ENCODE measurements at regions not wholly inside any gene's neighbourhood (a gene's known extent, or its start where the extent isn't known, plus 50 kb on each side); places are given as distances from the start of the nearest gene placed in this dataset.

DNA sequence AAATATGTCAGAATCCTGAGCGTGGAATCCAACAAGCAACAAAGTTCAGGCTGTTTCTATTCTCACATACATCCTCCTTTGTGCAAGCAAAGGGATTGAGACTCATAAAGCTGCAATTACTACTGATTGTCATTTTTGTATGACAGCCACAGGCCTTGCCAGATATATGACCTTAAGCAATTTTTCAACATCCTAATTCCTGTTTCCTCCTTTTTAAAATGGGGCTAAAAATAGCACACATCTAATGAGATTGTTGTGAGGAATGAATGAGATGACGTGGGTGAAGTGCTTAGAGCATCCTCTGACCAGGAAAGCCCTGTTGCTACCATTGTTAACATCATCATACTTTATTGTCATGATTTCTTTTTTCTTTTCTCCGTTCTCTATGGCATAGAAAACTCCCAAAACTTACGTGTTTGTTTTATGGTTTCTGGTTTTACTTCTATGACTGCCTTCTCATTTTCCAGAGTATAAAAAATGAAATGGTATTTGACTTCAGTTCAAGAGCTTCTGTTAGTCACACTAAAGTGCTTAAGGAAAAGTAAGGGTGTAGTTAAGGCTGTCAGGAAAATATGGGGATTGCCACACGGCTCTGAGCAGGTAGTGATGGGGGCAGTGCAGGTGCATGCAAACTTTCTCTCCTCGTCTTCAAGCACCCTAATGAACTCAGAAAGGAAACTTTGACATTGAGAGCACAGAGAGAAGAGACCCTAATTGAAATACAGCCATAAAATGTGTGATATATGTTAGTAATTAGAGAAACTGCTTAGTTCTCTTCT lies 590.6 kb upstream of the NETO1 start:
- H3K9ac ChIP-seq (ENCODE audit: low read length), result no peak overlapping the region
- no peaks in the 10 kb centered on the region for H3K36me3 ChIP-seq (ENCODE audit: control insufficient read depth, low read depth, low read length)
- no peak overlapping the region for H3K27ac ChIP-seq (ENCODE audit: low read length)

DNA sequence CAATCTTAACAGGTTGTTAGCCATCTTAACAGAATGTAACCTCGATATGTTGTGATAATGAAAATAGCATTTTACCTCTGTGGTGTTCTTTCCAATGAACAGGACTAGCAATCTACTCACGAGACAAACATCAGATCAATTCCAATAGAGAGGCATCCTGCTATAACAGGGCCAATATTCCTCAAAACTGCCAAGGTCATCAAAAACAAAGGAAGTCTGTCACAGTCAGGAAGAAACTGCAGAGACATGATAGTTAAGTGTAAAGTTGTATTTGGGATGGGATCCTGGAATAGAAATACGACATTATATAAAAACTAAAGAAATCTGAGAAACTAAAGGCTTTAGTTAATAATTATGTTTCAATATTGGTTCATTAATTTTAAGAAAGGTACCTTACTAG lies 588.9 kb upstream of the NETO1 start:
- no peak overlapping the region for H3K27ac ChIP-seq (ENCODE audit: low read length)
- no peaks in the 10 kb centered on the region for H3K27me3 ChIP-seq (ENCODE audit: control insufficient read depth, insufficient read depth, low read length)
- H3K9me3 ChIP-seq (ENCODE audit: control insufficient read depth, low read depth, low read length), result no peaks in the 10 kb centered on the region
- no peak overlapping the region for H3K4me3 ChIP-seq (ENCODE audit: low read length)
- H3K4me1 ChIP-seq (ENCODE audit: control insufficient read depth, low read depth, low read length), result no peaks in the 10 kb centered on the region
- no peak overlapping the region for H3K9ac ChIP-seq (ENCODE audit: low read length)
- no peaks in the 10 kb centered on the region for H3K36me3 ChIP-seq (ENCODE audit: control insufficient read depth, low read depth, low read length)

More for the DNA sequence above, 590.6 kb upstream of the NETO1 start:
- Histone ChIP-seq H3K4me3 (ENCODE audit: low read length) (no peak overlapping the region), H3K4me1 (ENCODE audit: control insufficient read depth, low read depth, low read length) (no peaks in the 10 kb centered on the region), H3K9me3 (ENCODE audit: control insufficient read depth, low read depth, low read length) (no peaks in the 10 kb centered on the region), H3K27me3 (ENCODE audit: control insufficient read depth, insufficient read depth, low read length) (no peaks in the 10 kb centered on the region)

DNA sequence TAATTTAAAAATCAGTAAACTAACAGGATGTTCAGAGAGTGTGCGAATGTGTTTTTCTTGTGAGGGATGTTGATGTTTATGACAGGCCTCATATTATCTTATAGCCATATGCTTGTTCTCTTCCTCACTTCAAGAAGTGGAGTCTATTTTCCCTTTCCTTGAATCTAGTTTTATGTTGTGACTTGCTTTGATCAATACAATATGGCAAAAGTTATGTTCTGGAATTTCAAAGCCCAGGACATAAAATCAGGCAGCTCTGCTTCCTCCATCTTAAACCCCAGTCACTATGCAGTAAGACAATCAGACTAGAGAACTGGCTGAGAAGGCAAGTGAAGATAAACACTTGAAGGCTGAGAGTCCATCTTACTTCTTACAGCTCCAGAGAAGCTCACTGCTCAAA lies 585.1 kb upstream of the NETO1 start:
- no peaks in the 10 kb centered on the region for H3K9me3 ChIP-seq (ENCODE audit: control insufficient read depth, low read depth, low read length)
- H3K36me3 ChIP-seq (ENCODE audit: control insufficient read depth, low read depth, low read length), result no peaks in the 10 kb centered on the region
- no peak overlapping the region for H3K4me3 ChIP-seq (ENCODE audit: low read length)
- H3K4me1 ChIP-seq (ENCODE audit: control insufficient read depth, low read depth, low read length), result no peaks in the 10 kb centered on the region
- H3K9ac ChIP-seq (ENCODE audit: low read length), result no peak overlapping the region
- no peak overlapping the region for H3K27ac ChIP-seq (ENCODE audit: low read length)
- no peaks in the 10 kb centered on the region for H3K27me3 ChIP-seq (ENCODE audit: control insufficient read depth, insufficient read depth, low read length)

DNA sequence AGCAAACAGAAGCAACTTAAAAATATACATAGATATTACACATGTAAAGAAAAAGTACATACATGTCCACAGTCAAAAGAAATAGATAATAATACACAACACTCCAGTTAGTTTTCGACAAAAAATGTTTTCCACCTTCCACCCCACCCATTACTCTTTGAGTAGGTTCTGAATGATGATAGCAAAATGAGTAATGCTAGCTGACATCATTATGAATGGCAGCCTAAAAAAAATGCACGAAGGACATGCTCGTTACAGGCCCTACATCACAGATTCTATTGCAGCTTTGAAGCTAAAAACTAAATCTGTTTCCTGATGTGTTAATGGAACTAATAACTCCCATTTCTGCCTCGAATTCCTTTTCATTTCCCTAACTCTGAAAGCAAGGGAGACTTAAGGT lies 578.7 kb upstream of the NETO1 start:
- no peak overlapping the region for H3K4me3 ChIP-seq (ENCODE audit: low read length)
- H3K36me3 ChIP-seq (ENCODE audit: control insufficient read depth, low read depth, low read length), result no peaks in the 10 kb centered on the region
- no peaks in the 10 kb centered on the region for H3K4me1 ChIP-seq (ENCODE audit: control insufficient read depth, low read depth, low read length)

DNA sequence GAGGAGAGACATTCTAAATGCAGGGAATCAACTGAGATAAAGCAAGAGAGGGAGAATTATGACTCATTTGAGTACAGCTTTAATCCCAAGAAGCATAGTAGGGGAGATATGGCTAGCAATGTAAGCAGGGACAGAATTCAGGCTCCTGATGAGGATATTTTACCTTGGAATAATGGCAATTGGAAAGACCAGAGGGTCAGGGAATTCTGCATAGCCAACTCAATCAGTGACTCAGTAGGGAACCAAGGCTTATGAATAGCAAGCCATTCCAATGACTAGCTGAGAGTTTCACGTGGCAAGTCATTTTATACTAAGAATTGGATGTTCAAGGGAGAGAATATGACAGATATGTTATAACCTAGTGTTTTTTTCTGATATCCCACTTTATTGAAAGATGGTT lies 563.8 kb upstream of the NETO1 start:
- Histone ChIP-seq H3K27me3 (ENCODE audit: control insufficient read depth, insufficient read depth, low read length) (no peaks in the 10 kb centered on the region), H3K9me3 (ENCODE audit: control insufficient read depth, low read depth, low read length) (no peaks in the 10 kb centered on the region), H3K9ac (ENCODE audit: low read length) (no peak overlapping the region), H3K4me3 (ENCODE audit: low read length) (no peak overlapping the region), H3K4me1 (ENCODE audit: control insufficient read depth, low read depth, low read length) (peaks cover 9% of the 10 kb centered on the region), H3K36me3 (ENCODE audit: control insufficient read depth, low read depth, low read length) (no peaks in the 10 kb centered on the region), H3K27ac (ENCODE audit: low read length) (no peak overlapping the region)

More for the DNA sequence above, 578.7 kb upstream of the NETO1 start:
- H3K9me3 ChIP-seq (ENCODE audit: control insufficient read depth, low read depth, low read length), result no peaks in the 10 kb centered on the region
- no peak overlapping the region for H3K9ac ChIP-seq (ENCODE audit: low read length)
- no peaks in the 10 kb centered on the region for H3K27me3 ChIP-seq (ENCODE audit: control insufficient read depth, insufficient read depth, low read length)
- no peak overlapping the region for H3K27ac ChIP-seq (ENCODE audit: low read length)

DNA sequence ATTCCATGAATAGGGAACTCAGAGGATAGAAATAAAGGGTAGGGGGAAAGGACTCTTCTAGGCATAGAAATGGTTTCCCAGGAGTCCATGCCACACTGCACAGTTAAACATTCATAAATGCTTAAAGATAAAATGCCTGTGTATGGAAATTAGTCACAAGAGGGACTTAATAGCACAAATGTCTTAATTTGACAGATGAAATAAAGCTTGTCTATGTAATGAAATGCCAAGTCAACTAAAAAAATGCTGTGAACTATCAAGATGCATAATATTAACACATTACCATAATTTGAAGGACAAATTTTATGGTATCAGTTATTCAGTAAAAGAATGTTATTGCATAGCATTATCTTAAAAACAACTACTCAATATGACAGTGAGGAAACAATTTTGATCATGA lies 553.2 kb upstream of the NETO1 start:
- Histone ChIP-seq H3K4me1 (ENCODE audit: control insufficient read depth, low read depth, low read length) (no peaks in the 10 kb centered on the region), H3K27ac (ENCODE audit: low read length) (no peak overlapping the region), H3K9ac (ENCODE audit: low read length) (no peak overlapping the region), H3K27me3 (ENCODE audit: control insufficient read depth, insufficient read depth, low read length) (no peaks in the 10 kb centered on the region), H3K4me3 (ENCODE audit: low read length) (no peak overlapping the region), H3K36me3 (ENCODE audit: control insufficient read depth, low read depth, low read length) (no peaks in the 10 kb centered on the region), H3K9me3 (ENCODE audit: control insufficient read depth, low read depth, low read length) (no peaks in the 10 kb centered on the region)

DNA sequence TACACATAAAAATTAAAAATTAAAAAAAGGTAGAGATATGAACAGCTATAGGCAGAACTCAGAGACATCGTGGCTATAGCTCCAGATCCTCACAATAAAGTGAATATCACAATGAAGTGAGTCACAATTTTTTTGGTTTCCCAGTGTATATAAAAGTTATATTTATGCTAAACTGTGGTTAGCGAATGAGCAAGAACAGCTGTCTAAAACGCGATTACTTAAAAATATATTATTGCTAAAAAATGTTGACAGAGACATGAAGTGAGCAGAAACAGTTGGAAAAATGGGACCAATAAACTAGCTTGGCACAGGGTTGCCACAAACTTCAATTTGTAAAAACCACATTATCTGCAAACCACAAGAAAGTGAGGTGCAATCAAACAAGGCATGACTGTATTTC lies 551.7 kb upstream of the NETO1 start:
- no peaks in the 10 kb centered on the region for H3K36me3 ChIP-seq (ENCODE audit: control insufficient read depth, low read depth, low read length)
- no peak overlapping the region for H3K27ac ChIP-seq (ENCODE audit: low read length)
- H3K4me1 ChIP-seq (ENCODE audit: control insufficient read depth, low read depth, low read length), result no peaks in the 10 kb centered on the region
- H3K27me3 ChIP-seq (ENCODE audit: control insufficient read depth, insufficient read depth, low read length), result no peaks in the 10 kb centered on the region
- H3K9ac ChIP-seq (ENCODE audit: low read length), result no peak overlapping the region
- H3K9me3 ChIP-seq (ENCODE audit: control insufficient read depth, low read depth, low read length), result no peaks in the 10 kb centered on the region
- H3K4me3 ChIP-seq (ENCODE audit: low read length), result no peak overlapping the region

DNA sequence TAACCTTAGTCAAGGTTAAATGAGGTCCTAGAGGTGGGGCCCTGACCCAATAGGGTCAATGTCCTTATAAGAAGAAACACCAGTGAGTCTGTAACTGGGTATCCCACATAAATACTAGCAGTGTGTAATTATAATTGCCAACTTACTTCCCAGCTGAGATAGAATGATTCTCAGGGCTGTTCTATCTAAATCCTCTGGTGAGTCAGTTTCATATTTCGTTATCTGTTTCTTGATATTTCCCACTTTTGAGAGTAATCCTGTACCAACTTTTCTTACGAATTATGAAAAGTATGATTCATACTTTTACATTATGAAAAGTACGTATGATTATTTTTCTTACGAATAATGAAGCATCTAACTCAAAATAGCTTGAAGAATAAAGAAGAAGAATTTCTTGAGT lies 546.8 kb upstream of the NETO1 start:
- Histone ChIP-seq H3K9me3 (ENCODE audit: control insufficient read depth, low read depth, low read length) (no peaks in the 10 kb centered on the region), H3K27ac (ENCODE audit: low read length) (no peak overlapping the region), H3K27me3 (ENCODE audit: control insufficient read depth, insufficient read depth, low read length) (no peaks in the 10 kb centered on the region), H3K4me1 (ENCODE audit: control insufficient read depth, low read depth, low read length) (no peaks in the 10 kb centered on the region), H3K4me3 (ENCODE audit: low read length) (no peak overlapping the region), H3K9ac (ENCODE audit: low read length) (no peak overlapping the region), H3K36me3 (ENCODE audit: control insufficient read depth, low read depth, low read length) (no peaks in the 10 kb centered on the region)

DNA sequence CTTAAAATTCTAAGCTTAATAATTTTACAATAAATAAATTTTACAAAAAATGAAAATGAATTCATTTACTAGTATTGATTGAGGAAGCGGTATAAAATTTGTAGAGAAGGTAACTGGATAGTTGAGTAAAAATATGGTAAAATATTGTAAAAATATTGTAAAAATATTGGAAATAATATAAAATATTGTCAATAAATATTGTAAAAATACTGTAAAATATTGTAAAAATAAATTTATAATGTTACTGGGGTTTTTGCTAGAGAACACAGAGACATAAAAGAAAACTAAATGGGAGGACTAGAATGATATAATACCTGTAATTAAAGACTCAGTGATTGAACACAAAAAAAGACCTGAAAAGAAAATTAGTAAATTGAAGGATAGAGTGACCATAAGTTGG lies 546.3 kb upstream of the NETO1 start:
- Histone ChIP-seq H3K9me3 (ENCODE audit: control insufficient read depth, low read depth, low read length) (no peaks in the 10 kb centered on the region), H3K9ac (ENCODE audit: low read length) (no peak overlapping the region), H3K27ac (ENCODE audit: low read length) (no peak overlapping the region), H3K4me1 (ENCODE audit: control insufficient read depth, low read depth, low read length) (no peaks in the 10 kb centered on the region), H3K27me3 (ENCODE audit: control insufficient read depth, insufficient read depth, low read length) (no peaks in the 10 kb centered on the region), H3K36me3 (ENCODE audit: control insufficient read depth, low read depth, low read length) (no peaks in the 10 kb centered on the region), H3K4me3 (ENCODE audit: low read length) (no peak overlapping the region)

DNA sequence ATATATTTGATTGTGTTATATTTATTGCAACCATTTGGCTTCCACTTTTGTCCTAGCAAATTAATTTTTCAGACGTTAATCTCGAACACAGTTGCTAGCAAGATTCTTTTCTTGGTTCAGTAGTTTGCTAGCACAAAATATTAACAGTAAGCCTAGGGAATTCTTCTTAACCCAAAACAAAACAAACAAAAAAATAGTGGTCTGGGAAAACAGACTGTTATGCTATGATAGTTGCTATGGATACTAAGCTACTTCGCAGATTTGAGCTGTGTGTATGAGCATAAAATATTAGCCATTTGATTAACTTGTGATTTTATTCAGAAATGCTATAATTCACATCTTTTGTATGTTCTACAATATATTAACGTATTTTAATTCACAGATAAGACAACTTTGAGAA lies 541.5 kb upstream of the NETO1 start:
- H3K4me1 ChIP-seq (ENCODE audit: control insufficient read depth, low read depth, low read length), result peaks cover 4% of the 10 kb centered on the region
- H3K9ac ChIP-seq (ENCODE audit: low read length), result no peak overlapping the region
- H3K9me3 ChIP-seq (ENCODE audit: control insufficient read depth, low read depth, low read length), result no peaks in the 10 kb centered on the region
- H3K4me3 ChIP-seq (ENCODE audit: low read length), result no peak overlapping the region
- no peaks in the 10 kb centered on the region for H3K36me3 ChIP-seq (ENCODE audit: control insufficient read depth, low read depth, low read length)
- no peak overlapping the region for H3K27ac ChIP-seq (ENCODE audit: low read length)
- H3K27me3 ChIP-seq (ENCODE audit: control insufficient read depth, insufficient read depth, low read length), result no peaks in the 10 kb centered on the region

DNA sequence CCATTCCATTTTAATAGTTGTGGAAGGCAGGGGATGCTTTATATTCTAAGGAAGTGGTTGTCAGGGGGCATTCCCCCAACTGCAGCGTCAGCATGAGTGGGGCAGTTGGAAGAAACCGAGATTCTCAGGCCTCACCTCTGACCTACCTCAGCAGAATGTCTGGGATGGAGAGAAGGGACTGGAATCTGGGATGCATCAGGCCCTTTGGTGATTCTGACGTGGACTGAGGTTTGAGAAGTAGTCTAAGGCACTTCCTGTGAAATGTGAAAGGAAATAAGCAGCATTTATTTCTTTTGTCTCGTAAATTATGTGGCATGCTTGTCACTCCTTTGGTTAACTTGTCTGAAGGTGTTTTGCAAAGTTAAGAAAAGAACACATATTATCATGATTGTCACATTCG lies 540.7 kb upstream of the NETO1 start:
- no peak overlapping the region for H3K27ac ChIP-seq (ENCODE audit: low read length)
- peaks cover 4% of the 10 kb centered on the region for H3K4me1 ChIP-seq (ENCODE audit: control insufficient read depth, low read depth, low read length)
- H3K36me3 ChIP-seq (ENCODE audit: control insufficient read depth, low read depth, low read length), result no peaks in the 10 kb centered on the region
- H3K4me3 ChIP-seq (ENCODE audit: low read length), result no peak overlapping the region
- no peak overlapping the region for H3K9ac ChIP-seq (ENCODE audit: low read length)
- H3K27me3 ChIP-seq (ENCODE audit: control insufficient read depth, insufficient read depth, low read length), result no peaks in the 10 kb centered on the region
- no peaks in the 10 kb centered on the region for H3K9me3 ChIP-seq (ENCODE audit: control insufficient read depth, low read depth, low read length)

DNA sequence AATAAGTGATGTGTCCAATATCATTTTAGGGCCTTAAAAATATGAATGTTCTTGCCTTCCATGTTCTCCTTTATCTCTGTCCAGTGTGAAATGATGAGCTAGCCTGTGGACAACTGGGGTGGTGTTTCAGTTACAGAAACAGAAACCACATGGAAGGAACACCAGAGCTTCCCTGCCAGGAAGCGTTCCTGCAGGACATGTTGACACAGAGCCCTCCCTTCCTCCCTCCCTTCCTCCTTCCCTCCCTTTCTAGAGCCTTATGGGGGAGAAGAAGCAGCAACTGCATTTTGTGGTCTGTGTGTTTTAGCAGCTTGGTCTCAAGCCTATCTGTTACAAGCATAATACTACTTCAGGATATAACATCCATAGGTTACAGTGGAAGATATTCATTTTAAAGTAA lies 539.7 kb upstream of the NETO1 start:
- Histone ChIP-seq H3K9me3 (ENCODE audit: control insufficient read depth, low read depth, low read length) (no peaks in the 10 kb centered on the region), H3K4me3 (ENCODE audit: low read length) (no peak overlapping the region), H3K9ac (ENCODE audit: low read length) (no peak overlapping the region), H3K27me3 (ENCODE audit: control insufficient read depth, insufficient read depth, low read length) (no peaks in the 10 kb centered on the region), H3K27ac (ENCODE audit: low read length) (no peak overlapping the region), H3K4me1 (ENCODE audit: control insufficient read depth, low read depth, low read length) (peaks cover 4% of the 10 kb centered on the region), H3K36me3 (ENCODE audit: control insufficient read depth, low read depth, low read length) (no peaks in the 10 kb centered on the region)
